NCI-H748 treated with DMSO at 0.1 percent for 48 hours (cell line): ENCODE measurements at regions not wholly inside any gene's neighbourhood (a gene's known extent, or its start where the extent isn't known, plus 50 kb on each side); places are given as distances from the start of the nearest gene placed in this dataset.

Experiments used
- DNase-seq: peaks from one replicate; lab custom pipeline; 2025; lab: John Stamatoyannopoulos, UW

- no peak for DNase-seq
Measured at GRCh38 chr1:58310469-58310868, 236.1 kb downstream of the OMA1 start.

- no peak for DNase-seq
Measured at GRCh38 chr1:58308206-58308605, 238.3 kb downstream of the OMA1 start.

- no peak for DNase-seq
Measured at GRCh38 chr1:58307431-58307830, 239.1 kb downstream of the OMA1 start.

- DNase-seq, result no peak
Measured at GRCh38 chr1:58305622-58306021, 240.9 kb downstream of the OMA1 start.

- DNase-seq, result no peak
Measured at GRCh38 chr1:58304346-58304975, 242.1 kb downstream of the OMA1 start.

GRCh38 chr1:58303841-58304240, 242.7 kb downstream of the OMA1 start:
- DNase-seq, result no peak

GRCh38 chr1:58293388-58293787, 253.1 kb downstream of the OMA1 start:
- no peak for DNase-seq

GRCh38 chr1:58290685-58291372, 255.7 kb downstream of the OMA1 start:
- no peak for DNase-seq

- DNase-seq, result no peak
Measured at GRCh38 chr1:58288624-58289142, 257.8 kb downstream of the OMA1 start.

- no peak for DNase-seq
Measured at GRCh38 chr1:58287894-58288623, 258.5 kb downstream of the OMA1 start.

- no peak for DNase-seq
Measured at GRCh38 chr1:58284225-58284510, 262.4 kb downstream of the OMA1 start.

GRCh38 chr1:58283388-58284224, 262.9 kb downstream of the OMA1 start:
- DNase-seq, result no peak

GRCh38 chr1:58282623-58283387, 263.7 kb downstream of the OMA1 start:
- DNase-seq, result no peak

- no peak for DNase-seq
Measured at GRCh38 chr1:58266242-58266641, 280.3 kb downstream of the OMA1 start.

- no peak for DNase-seq
Measured at GRCh38 chr1:58264462-58264861, 282.1 kb downstream of the OMA1 start.

- no peak for DNase-seq
Measured at GRCh38 chr1:58262702-58263101, 283.8 kb downstream of the OMA1 start.

- DNase-seq, result no peak
Measured at GRCh38 chr1:58258082-58258481, 288.4 kb downstream of the OMA1 start.

- no peak for DNase-seq
Measured at GRCh38 chr1:58257003-58257402, 289.5 kb downstream of the OMA1 start.

GRCh38 chr1:58256546-58256945, 290.0 kb downstream of the OMA1 start:
- no peak for DNase-seq

- no peak for DNase-seq
Measured at GRCh38 chr1:58256041-58256440, 290.5 kb downstream of the OMA1 start.

GRCh38 chr1:58255192-58255591, 291.3 kb downstream of the OMA1 start:
- no peak for DNase-seq
